ENCODE measurements at regions not wholly inside any gene's neighbourhood (a gene's known extent, or its start where the extent isn't known, plus 50 kb on each side); places are given as distances from the start of the nearest gene placed in this dataset.
"Not testable (repeated sequence)": the region's sequence is repeated elsewhere in the genome, so short reads cannot be mapped to it uniquely, and the experiment has no call there.

DNA sequence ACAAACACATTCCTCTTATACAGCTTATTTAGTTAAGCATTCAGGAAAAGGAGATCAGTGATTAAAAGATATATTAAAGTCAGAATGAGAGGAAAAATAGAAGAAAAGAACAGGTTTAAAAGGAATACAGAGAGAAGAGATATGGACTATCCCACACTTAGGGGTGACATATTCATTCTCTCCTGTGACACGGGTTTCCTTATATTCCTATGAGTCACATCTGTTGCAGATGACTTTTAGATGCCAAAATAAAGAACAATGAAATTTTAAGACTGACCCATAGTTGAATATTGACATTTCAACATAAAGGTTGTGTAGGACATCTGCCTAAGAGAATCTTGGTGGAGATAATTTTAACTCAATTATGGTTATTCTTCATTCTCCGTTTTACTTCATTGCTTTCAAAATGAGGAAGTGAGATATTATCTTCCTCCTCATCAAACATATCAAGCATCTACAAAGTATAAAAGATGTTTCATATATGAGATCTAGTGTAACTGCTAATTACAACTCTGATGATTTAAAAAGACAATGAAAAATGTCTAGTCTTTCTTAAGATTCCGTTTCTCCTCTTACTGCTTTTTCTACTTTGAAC is 1336.7 kb upstream of the CITED2 start:
- no peaks in the 10 kb centered on the region for H3K36me3 Mint-ChIP-seq (ENCODE audit: low read depth, unreplicated experiment)
- H3K27me3 Mint-ChIP-seq (ENCODE audit: low read depth, unreplicated experiment), result no peaks in the 10 kb centered on the region
- Histone ChIP-seq H2AFZ (ENCODE audit: low read depth, low read length) (no peak overlapping the region), H3K4me3 (ENCODE audit: insufficient read depth, low read depth, low read length) (no peak overlapping the region), H3K4me2 (ENCODE audit: low read length) (no peak overlapping the region), H3K27ac (ENCODE audit: low read depth, low read length) (no peak overlapping the region), H3K79me2 (ENCODE audit: insufficient read depth, low read length) (no peaks in the 10 kb centered on the region), H3K36me3 (ENCODE audit: insufficient read depth, low read length) (no peaks in the 10 kb centered on the region), H3K9ac (ENCODE audit: low read length) (no peak overlapping the region), H3K27me3 (ENCODE audit: insufficient read depth, low read length) (no peaks in the 10 kb centered on the region), H3K4me1 (ENCODE audit: insufficient read depth, low read length) (no peaks in the 10 kb centered on the region), H3K9me3 (ENCODE audit: insufficient read depth, low read depth, low read length) (no peaks in the 10 kb centered on the region), H4K20me1 (ENCODE audit: insufficient read depth, low read length) (no peaks in the 10 kb centered on the region)
- no peak overlapping the region for H3K27ac Mint-ChIP-seq (ENCODE audit: unreplicated experiment)
- H3K9me3 Mint-ChIP-seq (ENCODE audit: unreplicated experiment), result no peaks in the 10 kb centered on the region
- peak; percentile 13 for FAIRE-seq
- peaks cover 3% of the 10 kb centered on the region for H3K4me1 Mint-ChIP-seq (ENCODE audit: low read depth, unreplicated experiment)
- DNase-seq (ENCODE audit: low read depth), result no peak
- TF ChIP-seq, protein P1, sequence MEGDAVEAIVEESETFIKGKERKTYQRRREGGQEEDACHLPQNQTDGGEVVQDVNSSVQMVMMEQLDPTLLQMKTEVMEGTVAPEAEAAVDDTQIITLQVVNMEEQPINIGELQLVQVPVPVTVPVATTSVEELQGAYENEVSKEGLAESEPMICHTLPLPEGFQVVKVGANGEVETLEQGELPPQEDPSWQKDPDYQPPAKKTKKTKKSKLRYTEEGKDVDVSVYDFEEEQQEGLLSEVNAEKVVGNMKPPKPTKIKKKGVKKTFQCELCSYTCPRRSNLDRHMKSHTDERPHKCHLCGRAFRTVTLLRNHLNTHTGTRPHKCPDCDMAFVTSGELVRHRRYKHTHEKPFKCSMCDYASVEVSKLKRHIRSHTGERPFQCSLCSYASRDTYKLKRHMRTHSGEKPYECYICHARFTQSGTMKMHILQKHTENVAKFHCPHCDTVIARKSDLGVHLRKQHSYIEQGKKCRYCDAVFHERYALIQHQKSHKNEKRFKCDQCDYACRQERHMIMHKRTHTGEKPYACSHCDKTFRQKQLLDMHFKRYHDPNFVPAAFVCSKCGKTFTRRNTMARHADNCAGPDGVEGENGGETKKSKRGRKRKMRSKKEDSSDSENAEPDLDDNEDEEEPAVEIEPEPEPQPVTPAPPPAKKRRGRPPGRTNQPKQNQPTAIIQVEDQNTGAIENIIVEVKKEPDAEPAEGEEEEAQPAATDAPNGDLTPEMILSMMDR (IDR thresholded peaks at IDR 0.05; ENCODE audit: insufficient read depth, low read depth, low read length), result no peak
- TF ChIP-seq EZH2 (IDR thresholded peaks at IDR 0.05; ENCODE audit: insufficient read depth, low read length), result no peak
- H3K4me3 Mint-ChIP-seq (ENCODE audit: unreplicated experiment), result no peak overlapping the region

DNA sequence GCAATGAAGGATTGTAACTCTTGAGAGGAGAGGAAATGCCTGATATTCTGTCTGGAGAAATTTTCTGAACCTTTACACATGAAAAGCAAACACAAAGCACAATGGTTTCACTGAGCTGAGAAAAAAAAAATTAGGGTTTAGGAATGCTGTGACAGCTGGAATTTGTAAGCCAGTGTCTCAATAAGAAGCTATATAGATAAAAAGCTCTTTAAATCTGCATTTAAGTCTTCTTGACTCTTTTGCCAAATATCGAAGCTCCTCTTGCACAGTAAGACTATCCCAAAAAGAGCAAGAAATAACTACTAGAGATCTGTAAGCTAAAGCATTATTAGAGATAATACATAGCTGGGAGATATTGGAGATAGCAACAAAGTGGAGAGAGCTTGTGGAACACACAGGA is 1334.0 kb upstream of the CITED2 start:
- TF ChIP-seq EZH2 (IDR thresholded peaks at IDR 0.05; ENCODE audit: insufficient read depth, low read length), result no peak
- Mint-ChIP-seq H3K27ac (ENCODE audit: unreplicated experiment) (no peak overlapping the region), H3K4me1 (ENCODE audit: low read depth, unreplicated experiment) (peaks cover 3% of the 10 kb centered on the region), H3K27me3 (ENCODE audit: low read depth, unreplicated experiment) (no peaks in the 10 kb centered on the region), H3K4me3 (ENCODE audit: unreplicated experiment) (no peak overlapping the region), H3K36me3 (ENCODE audit: low read depth, unreplicated experiment) (no peaks in the 10 kb centered on the region), H3K9me3 (ENCODE audit: unreplicated experiment) (peaks cover 4% of the 10 kb centered on the region)
- H3K36me3 ChIP-seq (ENCODE audit: insufficient read depth, low read length), result no peaks in the 10 kb centered on the region
- no peaks in the 10 kb centered on the region for H4K20me1 ChIP-seq (ENCODE audit: insufficient read depth, low read length)
- no peaks in the 10 kb centered on the region for H3K4me1 ChIP-seq (ENCODE audit: insufficient read depth, low read length)
- H3K4me3 ChIP-seq (ENCODE audit: insufficient read depth, low read depth, low read length), result no peak overlapping the region
- no peak overlapping the region for H3K9ac ChIP-seq (ENCODE audit: low read length)
- no peak overlapping the region for H2AFZ ChIP-seq (ENCODE audit: low read depth, low read length)
- H3K79me2 ChIP-seq (ENCODE audit: insufficient read depth, low read length), result no peaks in the 10 kb centered on the region
- H3K27me3 ChIP-seq (ENCODE audit: insufficient read depth, low read length), result no peaks in the 10 kb centered on the region
- no peaks in the 10 kb centered on the region for H3K9me3 ChIP-seq (ENCODE audit: insufficient read depth, low read depth, low read length)
- FAIRE-seq (peak; percentile 9), DNase-seq (ENCODE audit: low read depth) (no peak)
- H3K4me2 ChIP-seq (ENCODE audit: low read length), result no peak overlapping the region
- H3K27ac ChIP-seq (ENCODE audit: low read depth, low read length), result no peak overlapping the region

DNA sequence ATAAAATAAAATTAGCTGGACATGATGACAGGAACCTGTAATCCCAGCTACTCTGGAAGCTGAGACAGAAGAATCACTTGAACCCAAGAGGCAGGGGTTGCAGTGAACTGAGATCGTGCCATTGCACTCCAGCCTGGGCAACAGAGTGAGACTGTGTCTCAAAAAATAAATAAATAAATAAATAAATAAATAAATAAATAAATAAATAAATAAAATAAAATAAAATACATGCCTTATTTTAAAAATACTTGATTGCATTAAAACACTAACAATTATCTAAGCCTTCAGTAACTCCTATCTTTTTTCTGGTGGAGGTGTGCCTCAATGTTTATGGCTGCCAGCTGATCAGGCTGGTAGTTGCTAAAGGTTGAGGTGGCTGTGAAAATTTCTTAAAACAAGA is 1329.6 kb upstream of the CITED2 start:
- H3K4me1 Mint-ChIP-seq (ENCODE audit: low read depth, unreplicated experiment); H3K27me3 ChIP-seq (ENCODE audit: insufficient read depth, low read length); H3K36me3 ChIP-seq (ENCODE audit: insufficient read depth, low read length); H3K9ac ChIP-seq (ENCODE audit: low read length); FAIRE-seq; H3K27ac ChIP-seq (ENCODE audit: low read depth, low read length); H4K20me1 ChIP-seq (ENCODE audit: insufficient read depth, low read length); H2AFZ ChIP-seq (ENCODE audit: low read depth, low read length); DNase-seq (ENCODE audit: low read depth); H3K27ac Mint-ChIP-seq (ENCODE audit: unreplicated experiment); H3K79me2 ChIP-seq (ENCODE audit: insufficient read depth, low read length); H3K9me3 ChIP-seq (ENCODE audit: insufficient read depth, low read depth, low read length); H3K36me3 Mint-ChIP-seq (ENCODE audit: low read depth, unreplicated experiment); H3K4me3 Mint-ChIP-seq (ENCODE audit: unreplicated experiment); H3K4me3 ChIP-seq (ENCODE audit: insufficient read depth, low read depth, low read length); H3K9me3 Mint-ChIP-seq (ENCODE audit: unreplicated experiment); H3K4me1 ChIP-seq (ENCODE audit: insufficient read depth, low read length); H3K4me2 ChIP-seq (ENCODE audit: low read length); H3K27me3 Mint-ChIP-seq (ENCODE audit: low read depth, unreplicated experiment): not testable (repeated sequence)
